ENCODE measurements at regions not wholly inside any gene's neighbourhood (a gene's known extent, or its start where the extent isn't known, plus 50 kb on each side); places are given as distances from the start of the nearest gene placed in this dataset.

DNA sequence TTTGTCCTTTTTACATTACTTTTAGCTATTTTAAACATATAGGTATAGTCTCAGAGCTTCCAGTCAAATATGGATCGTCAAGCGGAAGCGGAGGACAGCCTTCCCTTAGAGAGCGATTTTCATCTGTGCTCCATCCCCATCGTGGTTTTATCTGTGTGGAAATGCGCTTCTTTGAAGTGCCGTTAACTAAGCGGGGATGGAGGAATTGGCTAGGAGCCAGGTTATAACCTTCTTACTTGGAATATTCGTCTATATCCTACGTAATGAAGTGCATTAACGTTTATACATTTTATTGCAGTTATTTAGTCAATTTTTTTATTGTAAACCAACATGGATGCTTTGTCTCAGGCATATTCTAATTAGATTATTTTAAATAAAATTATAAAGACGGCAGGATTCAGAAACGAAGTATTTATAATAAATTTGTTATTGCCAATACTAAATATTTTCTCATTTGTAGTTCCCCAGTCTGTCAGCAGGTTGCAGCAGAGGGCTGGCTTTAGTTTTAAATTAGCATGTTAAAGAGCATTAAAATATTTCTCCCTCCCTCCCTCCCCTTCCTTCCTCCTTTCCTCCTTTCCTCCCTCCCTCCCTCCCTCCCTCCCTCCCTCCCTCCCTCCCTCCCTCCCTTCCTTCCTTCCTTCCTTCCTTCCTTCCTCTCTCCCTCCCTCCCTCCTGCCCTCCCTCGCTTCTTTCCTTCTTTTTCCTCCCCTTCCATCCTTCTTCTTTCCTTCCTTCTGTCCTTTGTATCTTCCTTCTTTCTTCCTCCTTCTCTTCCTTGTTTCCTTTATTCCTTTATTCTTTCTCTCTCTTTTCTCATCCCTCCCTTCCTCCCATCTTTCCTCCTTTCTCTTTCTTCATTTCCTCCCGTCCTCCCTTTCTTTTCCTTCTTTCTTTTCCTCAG is 80.6 kb upstream of the DOCK10 start:
- no peak for TF ChIP-seq POLR2A (IDR thresholded peaks at IDR 0.05)
- TF ChIP-seq EP300 (IDR thresholded peaks at IDR 0.05): no peak
- TF ChIP-seq, protein P1, sequence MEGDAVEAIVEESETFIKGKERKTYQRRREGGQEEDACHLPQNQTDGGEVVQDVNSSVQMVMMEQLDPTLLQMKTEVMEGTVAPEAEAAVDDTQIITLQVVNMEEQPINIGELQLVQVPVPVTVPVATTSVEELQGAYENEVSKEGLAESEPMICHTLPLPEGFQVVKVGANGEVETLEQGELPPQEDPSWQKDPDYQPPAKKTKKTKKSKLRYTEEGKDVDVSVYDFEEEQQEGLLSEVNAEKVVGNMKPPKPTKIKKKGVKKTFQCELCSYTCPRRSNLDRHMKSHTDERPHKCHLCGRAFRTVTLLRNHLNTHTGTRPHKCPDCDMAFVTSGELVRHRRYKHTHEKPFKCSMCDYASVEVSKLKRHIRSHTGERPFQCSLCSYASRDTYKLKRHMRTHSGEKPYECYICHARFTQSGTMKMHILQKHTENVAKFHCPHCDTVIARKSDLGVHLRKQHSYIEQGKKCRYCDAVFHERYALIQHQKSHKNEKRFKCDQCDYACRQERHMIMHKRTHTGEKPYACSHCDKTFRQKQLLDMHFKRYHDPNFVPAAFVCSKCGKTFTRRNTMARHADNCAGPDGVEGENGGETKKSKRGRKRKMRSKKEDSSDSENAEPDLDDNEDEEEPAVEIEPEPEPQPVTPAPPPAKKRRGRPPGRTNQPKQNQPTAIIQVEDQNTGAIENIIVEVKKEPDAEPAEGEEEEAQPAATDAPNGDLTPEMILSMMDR (IDR thresholded peaks at IDR 0.05): peak in 1 of 3 donors; percentile 11

All from ovary (tissue), 3 donors.